ENCODE measurements at regions not wholly inside any gene's neighbourhood (a gene's known extent, or its start where the extent isn't known, plus 50 kb on each side); places are given as distances from the start of the nearest gene placed in this dataset.
A peak's percentile ranks its signal among the peaks of the same experiment; 100 is the strongest.

GRCh38 chr7:22663721-22664120, 63.3 kb upstream of the IL6 start:
- TF ChIP-seq GATA1 (IDR thresholded peaks at IDR 0.05; ENCODE audit: low read depth, low read length) (no peak), POLR2A (IDR thresholded peaks at IDR 0.05; ENCODE audit: low read length) (no peak)
- DNase-seq = no peak

GRCh38 chr7:22663357-22663718, 63.7 kb upstream of the IL6 start:
- DNase-seq = no peak
- TF ChIP-seq POLR2A (IDR thresholded peaks at IDR 0.05; ENCODE audit: low read length) (no peak), GATA1 (IDR thresholded peaks at IDR 0.05; ENCODE audit: low read depth, low read length) (no peak)

DNA sequence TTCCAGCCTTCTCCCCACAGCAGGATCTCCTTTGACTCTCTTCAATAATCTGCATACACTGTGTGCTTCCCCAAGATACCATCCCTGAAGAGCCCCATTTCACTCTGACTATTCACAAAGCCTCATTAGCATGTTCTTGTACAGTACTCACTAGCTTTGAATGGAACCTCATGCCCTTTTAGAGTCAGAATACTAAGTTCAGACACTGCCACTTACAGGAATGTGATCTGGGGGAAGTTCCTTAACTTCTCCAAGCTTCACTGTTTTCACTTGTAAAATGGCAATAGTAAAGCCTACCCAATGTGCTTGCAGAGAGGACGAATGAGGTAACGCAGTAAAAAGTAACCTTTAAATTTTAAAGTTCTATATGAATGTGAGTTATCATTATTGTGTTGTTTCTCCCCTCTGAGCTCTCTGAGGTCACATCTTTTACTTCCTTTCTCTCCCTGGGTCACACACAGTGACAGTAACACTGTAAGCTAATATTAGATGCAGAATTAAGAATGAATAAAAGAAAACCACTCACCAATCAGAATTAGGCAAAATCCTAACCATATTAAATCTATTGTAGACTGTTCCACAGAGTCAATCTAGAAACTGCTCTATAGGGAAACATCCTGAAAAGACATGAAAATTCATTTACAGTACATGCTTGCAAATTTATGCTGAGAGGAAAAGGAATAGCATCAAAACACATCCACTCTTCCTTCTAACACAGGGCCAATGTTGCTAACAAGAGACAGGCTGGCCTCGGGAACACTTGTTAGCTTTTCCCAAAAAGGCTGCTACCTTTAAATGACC, 64.2 kb upstream of the IL6 start:
- DNase-seq = no peak
- TF ChIP-seq POLR2A (IDR thresholded peaks at IDR 0.05; ENCODE audit: low read length) (no peak), GATA1 (IDR thresholded peaks at IDR 0.05; ENCODE audit: low read depth, low read length) (no peak)

- TF ChIP-seq GATA1 (IDR thresholded peaks at IDR 0.05; ENCODE audit: low read depth, low read length) (no peak), POLR2A (IDR thresholded peaks at IDR 0.05; ENCODE audit: low read length) (no peak)
- no peak for DNase-seq
These were observed 65.0 kb upstream of the IL6 start for GRCh38 chr7:22662036-22662435.

- peak in 1 of 2 experiments; percentile 5 for DNase-seq
- TF ChIP-seq POLR2A (IDR thresholded peaks at IDR 0.05; ENCODE audit: low read length) (no peak), GATA1 (IDR thresholded peaks at IDR 0.05; ENCODE audit: low read depth, low read length) (no peak)
These were observed 66.3 kb upstream of the IL6 start for GRCh38 chr7:22660732-22661131.

GRCh38 chr7:22660293-22660692, 66.7 kb upstream of the IL6 start:
- TF ChIP-seq POLR2A (IDR thresholded peaks at IDR 0.05; ENCODE audit: low read length) = no peak
- TF ChIP-seq GATA1 (IDR thresholded peaks at IDR 0.05; ENCODE audit: low read depth, low read length) = no peak
- no peak for DNase-seq

DNA sequence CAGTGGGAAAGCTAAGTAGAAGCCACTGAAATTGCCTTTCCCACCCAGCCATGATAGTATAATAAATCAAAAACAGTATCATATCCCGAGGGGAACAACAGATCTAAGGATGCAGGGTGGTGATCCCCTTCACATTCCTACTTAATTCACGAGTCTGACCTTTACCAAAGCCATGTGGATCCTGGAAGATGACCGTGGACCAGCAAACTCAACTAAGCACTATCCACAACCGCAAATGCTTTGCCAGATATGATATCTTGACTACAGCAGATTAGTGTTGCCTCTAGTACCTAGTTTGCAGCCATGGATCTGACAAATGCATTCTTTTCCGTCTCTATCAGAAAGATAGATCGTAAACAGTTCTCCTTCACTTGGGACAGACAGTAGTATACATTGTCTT, 67.3 kb upstream of the IL6 start:
- DNase-seq = no peak
- no peak for TF ChIP-seq GATA1 (IDR thresholded peaks at IDR 0.05; ENCODE audit: low read depth, low read length)

DNA sequence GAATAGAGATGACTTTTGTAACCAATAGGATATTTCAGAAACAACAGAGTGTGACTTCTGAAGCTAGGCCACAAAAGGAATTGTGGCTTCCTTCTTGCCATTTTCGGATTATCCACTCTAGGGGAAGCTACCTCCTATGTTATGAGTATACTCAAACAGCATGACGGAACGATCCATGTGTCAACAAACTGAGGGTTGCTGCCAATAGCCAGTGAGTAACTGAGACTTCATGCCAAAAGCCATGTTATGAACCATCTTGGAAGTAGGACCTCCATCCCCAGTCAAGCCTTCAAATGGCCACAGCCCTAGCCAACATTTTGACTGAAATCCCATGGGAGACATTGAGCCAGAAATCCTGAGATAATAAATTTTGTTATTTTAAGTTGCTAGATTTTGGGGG, 69.0 kb upstream of the IL6 start:
- no peak for DNase-seq
- TF ChIP-seq GATA1 (IDR thresholded peaks at IDR 0.05; ENCODE audit: low read depth, low read length) (no peak), POLR2A (IDR thresholded peaks at IDR 0.05; ENCODE audit: low read length) (no peak)

DNA sequence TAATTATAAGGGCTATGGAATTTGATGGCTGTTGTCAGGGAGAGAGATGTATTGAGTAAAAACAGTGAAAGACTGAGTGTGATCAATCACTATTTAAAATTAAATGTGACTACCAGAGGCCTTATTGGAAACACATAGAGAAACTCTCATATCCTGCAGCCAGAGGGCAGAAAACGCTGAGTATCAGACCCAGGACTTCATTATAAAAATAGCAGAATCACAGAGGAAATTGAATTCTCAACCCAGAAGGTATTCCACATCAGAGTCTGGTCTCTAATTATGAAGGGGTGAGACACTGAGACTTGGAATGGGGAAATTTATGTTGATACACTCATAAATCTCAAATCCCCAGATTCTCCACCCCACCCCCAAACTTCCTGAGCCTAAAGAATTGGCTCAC, 69.5 kb upstream of the IL6 start:
- no peak for DNase-seq
- no peak for TF ChIP-seq GATA1 (IDR thresholded peaks at IDR 0.05; ENCODE audit: low read depth, low read length)
- no peak for TF ChIP-seq POLR2A (IDR thresholded peaks at IDR 0.05; ENCODE audit: low read length)

DNA sequence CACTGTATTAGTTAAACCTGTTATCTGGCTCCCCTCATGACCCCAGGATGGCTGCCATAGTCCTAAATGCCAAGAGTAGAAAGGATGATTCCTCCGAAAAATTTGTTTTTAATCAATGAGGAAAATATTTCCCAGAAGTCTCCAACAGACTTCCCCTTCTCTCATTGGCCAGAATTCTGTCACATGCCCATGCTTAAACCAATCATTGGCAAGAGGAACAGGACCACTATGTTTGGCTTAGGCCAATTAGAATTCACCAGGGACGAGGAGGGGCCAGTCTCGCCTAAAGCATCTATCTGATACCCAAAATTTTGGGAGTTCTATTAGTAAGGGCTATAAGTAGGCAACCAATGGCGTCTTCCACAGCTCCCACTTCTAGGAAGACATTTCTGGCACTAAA, 71.2 kb upstream of the IL6 start:
- no peak for DNase-seq
- no peak for TF ChIP-seq GATA1 (IDR thresholded peaks at IDR 0.05; ENCODE audit: low read depth, low read length)
- TF ChIP-seq POLR2A (IDR thresholded peaks at IDR 0.05; ENCODE audit: low read length) = no peak

GRCh38 chr7:22654831-22655230, 72.2 kb upstream of the IL6 start:
- TF ChIP-seq POLR2A (IDR thresholded peaks at IDR 0.05; ENCODE audit: low read length) (no peak), GATA1 (IDR thresholded peaks at IDR 0.05; ENCODE audit: low read depth, low read length) (no peak)
- DNase-seq = no peak

GRCh38 chr7:22653951-22654350, 73.0 kb upstream of the IL6 start:
- TF ChIP-seq GATA1 (IDR thresholded peaks at IDR 0.05; ENCODE audit: low read depth, low read length) (no peak), POLR2A (IDR thresholded peaks at IDR 0.05; ENCODE audit: low read length) (no peak)
- no peak for DNase-seq

DNA sequence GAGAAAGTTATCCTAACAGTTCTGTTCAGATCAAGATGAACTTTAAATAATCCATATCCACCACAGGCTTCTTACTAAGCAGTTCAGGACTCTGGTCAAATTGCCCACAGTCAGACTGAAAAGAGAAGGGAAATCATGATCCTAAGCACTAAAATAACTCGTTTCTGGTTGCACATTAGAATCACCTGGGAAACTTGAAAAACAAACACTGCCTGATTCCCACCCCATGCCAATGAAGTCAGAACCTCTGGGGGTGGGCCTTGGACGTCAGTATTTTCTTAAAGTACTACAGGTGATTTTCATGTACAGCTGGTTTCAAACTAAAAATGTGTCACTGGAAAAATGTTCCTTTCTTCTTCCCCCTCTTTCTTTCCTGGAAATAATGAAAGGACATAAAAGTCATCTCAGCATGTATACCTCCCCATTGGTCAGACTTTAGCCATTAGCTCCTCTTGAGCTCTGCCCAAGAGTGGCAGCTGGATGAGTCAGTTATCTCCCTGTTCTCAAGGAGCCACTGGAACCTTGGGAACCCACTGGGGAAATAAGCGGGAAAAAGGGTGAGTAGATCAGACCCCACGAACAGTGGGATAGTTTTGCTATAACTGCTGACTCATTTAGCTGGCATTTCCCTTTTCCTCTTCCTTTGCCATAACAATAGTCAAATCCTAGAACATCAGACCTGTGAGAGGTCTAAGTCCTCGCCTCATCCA, 75.3 kb upstream of the IL6 start:
- DNase-seq = no peak

DNA sequence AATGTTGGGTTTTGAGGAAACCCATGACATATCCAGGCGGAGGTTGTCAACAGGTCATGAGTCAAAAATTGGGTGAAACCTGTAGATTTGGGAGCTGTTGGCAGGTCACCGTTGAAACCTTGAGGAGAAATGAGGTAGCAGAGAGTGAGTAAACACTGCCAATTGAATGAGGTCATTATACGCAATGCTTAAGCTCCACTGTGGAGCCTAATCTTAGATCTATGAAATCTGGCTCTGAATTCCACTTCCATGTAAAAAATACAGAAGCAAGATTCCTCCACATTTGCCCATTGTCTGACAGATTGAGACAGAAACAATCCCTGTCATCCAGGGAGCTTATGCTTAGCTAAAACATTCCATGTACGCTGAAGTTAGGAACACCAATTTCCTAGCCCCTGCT, 76.0 kb upstream of the IL6 start:
- no peak for DNase-seq
- TF ChIP-seq POLR2A (IDR thresholded peaks at IDR 0.05; ENCODE audit: low read length) = no peak
- no peak for TF ChIP-seq GATA1 (IDR thresholded peaks at IDR 0.05; ENCODE audit: low read depth, low read length)

More for the DNA sequence above, 75.3 kb upstream of the IL6 start:
- no peak for TF ChIP-seq POLR2A (IDR thresholded peaks at IDR 0.05; ENCODE audit: low read length)
- TF ChIP-seq GATA1 (IDR thresholded peaks at IDR 0.05; ENCODE audit: low read depth, low read length) = no peak

- DNase-seq = no peak
- TF ChIP-seq POLR2A (IDR thresholded peaks at IDR 0.05; ENCODE audit: low read length) (no peak), GATA1 (IDR thresholded peaks at IDR 0.05; ENCODE audit: low read depth, low read length) (no peak)
These were observed 77.3 kb upstream of the IL6 start for GRCh38 chr7:22649686-22650085.
